CD4-positive, alpha-beta T cell (primary cell): ENCODE measurements at regions not wholly inside any gene's neighbourhood (a gene's known extent, or its start where the extent isn't known, plus 50 kb on each side); places are given as distances from the start of the nearest gene placed in this dataset.

Experiments
- ATAC-seq: fragments of 200-7000 bp; cut with Tn5 transposase; one replicate; pipeline ENCODE4 v1.10.0; 2022; ENCODE audit warnings: mild to moderate bottlenecking; ENCODE audit not compliant: poor library complexity
- CTCF ChIA-PET: fragments of 350-600 bp; sonication (Branson Sonifier 250); formaldehyde crosslinking; loops from one replicate; lab custom pipeline; 2021; ENCODE audit warnings: antibody characterized with exemption, inconsistent platforms; lab: Charles Lee
- POLR2A ChIA-PET: fragments of 350-600 bp; sonication (Branson Sonifier 250); formaldehyde crosslinking; loops from one replicate; lab custom pipeline; 2021; ENCODE audit warnings: antibody characterized with exemption, inconsistent platforms; lab: Charles Lee
- DNase-seq, 14 experiments: peaks; one replicate each; pipeline ENCODE4 v3.0.0-alpha.2; 2013 to 2020; ENCODE audit warnings: mixed read lengths in 2 of 14
- H3K27ac ChIP-seq, 2 donors: one replicate each; pipeline versions ENCODE4 v1.5.1 to v1.7.0; 2013; ENCODE audit warnings: low read length in 2 of 2, low read depth in 1 of 2, mild to moderate bottlenecking in 1 of 2
- H3K27me3 ChIP-seq, 2 experiments: 1 replicate in 1 of 2; 2 replicates in 1 of 2; pipeline versions ENCODE4 v1.6.1 to v1.7.0; 2013; ENCODE audit warnings: low read length in 2 of 2, control low read depth in 1 of 2, mild to moderate bottlenecking in 1 of 2, moderate library complexity in 1 of 2; ENCODE audit not compliant: insufficient read depth in 2 of 2, control insufficient read depth in 1 of 2
- H3K36me3 ChIP-seq: one replicate; pipeline ENCODE4 v1.6.1; 2013; ENCODE audit warnings: low read length, control low read depth; ENCODE audit not compliant: insufficient read depth
- H3K4me1 ChIP-seq: one replicate; pipeline ENCODE4 v1.6.1; 2013; ENCODE audit warnings: low read length, control low read depth; ENCODE audit not compliant: insufficient read depth
- H3K4me3 ChIP-seq: one replicate; pipeline ENCODE4 v1.5.1; 2013; ENCODE audit warnings: mild to moderate bottlenecking, low read length, moderate library complexity
- H3K9me3 ChIP-seq, 2 experiments: 1 replicate in 1 of 2; 2 replicates in 1 of 2; pipeline versions ENCODE4 v1.6.1 to v1.7.0; 2013; ENCODE audit warnings: low read length in 2 of 2, mild to moderate bottlenecking in 2 of 2, control low read depth in 1 of 2, moderate library complexity in 1 of 2; ENCODE audit not compliant: control insufficient read depth in 1 of 2, insufficient read depth in 1 of 2
- H3K27ac Mint-ChIP-seq: one replicate; pipeline ENCODE4 v1.8.0; 2020; ENCODE audit warnings: mixed read lengths
- H3K27me3 Mint-ChIP-seq: one replicate; pipeline ENCODE4 v1.8.0; 2021; ENCODE audit warnings: mixed read lengths
- H3K36me3 Mint-ChIP-seq: one replicate; pipeline ENCODE4 v1.8.0; 2021; ENCODE audit warnings: low read depth, mixed read lengths
- H3K4me1 Mint-ChIP-seq: one replicate; pipeline ENCODE4 v1.8.0; 2021; ENCODE audit warnings: low read depth, mixed read lengths
- H3K4me3 Mint-ChIP-seq: one replicate; pipeline ENCODE4 v1.8.0; 2020; ENCODE audit warnings: mild to moderate bottlenecking, mixed read lengths
- H3K9me3 Mint-ChIP-seq: one replicate; pipeline ENCODE4 v1.8.0; 2020; ENCODE audit warnings: mixed read lengths
- CTCF ChIP-seq: fragments of 200-600 bp; IDR thresholded peaks from one replicate; pipeline ENCODE4 v1.8.0; 2022; ENCODE audit warnings: antibody characterized with exemption, mild to moderate bottlenecking
- intact Hi-C, 2 experiments: fragments of 100-400 bp; cut with DNase I in 1 of 2; cut with micrococcal nuclease in 1 of 2; formaldehyde crosslinking; loops; one replicate each; pipeline versions ENCODE4 v1.15.1 to v1.9.0; 2023 to 2025; cut with DNase I, micrococcal nuclease

GRCh38 chr21:27571706-27572105, 604.8 kb upstream of the ADAMTS5 start:
- Mint-ChIP-seq H3K27ac (no peak overlapping the region), H3K4me1 (no peaks in the 10 kb centered on the region), H3K36me3 (no peaks in the 10 kb centered on the region), H3K9me3 (no peaks in the 10 kb centered on the region), H3K27me3 (no peaks in the 10 kb centered on the region), H3K4me3 (no peak overlapping the region)
- H3K4me3 ChIP-seq, result no peak overlapping the region
- H3K9me3 ChIP-seq, result no peaks in the 10 kb centered on the region
- H3K27me3 ChIP-seq, result no peaks in the 10 kb centered on the region
- DNase-seq (no peak), ATAC-seq (no peak)
- no peaks in the 10 kb centered on the region for H3K36me3 ChIP-seq
- H3K4me1 ChIP-seq, result no peaks in the 10 kb centered on the region
- no peak overlapping the region for H3K27ac ChIP-seq
- no peak for TF ChIP-seq CTCF
- POLR2A ChIA-PET, result no interaction called here
- CTCF ChIA-PET, result no interaction called here
- intact Hi-C loops, result no loop called here

- DNase-seq, result no peak
- H3K27ac Mint-ChIP-seq, result no peak overlapping the region
- CTCF ChIA-PET, result no interaction called here
- TF ChIP-seq CTCF, result no peak
- no peaks in the 10 kb centered on the region for H3K36me3 ChIP-seq
- H3K36me3 Mint-ChIP-seq, result no peaks in the 10 kb centered on the region
- H3K4me3 Mint-ChIP-seq, result no peak overlapping the region
- H3K4me1 ChIP-seq, result no peaks in the 10 kb centered on the region
- no peak for ATAC-seq
- H3K4me3 ChIP-seq, result no peak overlapping the region
- H3K9me3 Mint-ChIP-seq, result no peaks in the 10 kb centered on the region
- H3K27me3 Mint-ChIP-seq, result no peaks in the 10 kb centered on the region
- POLR2A ChIA-PET, result no interaction called here
- intact Hi-C loops, result no loop called here
- no peaks in the 10 kb centered on the region for H3K9me3 ChIP-seq
- H3K4me1 Mint-ChIP-seq, result no peaks in the 10 kb centered on the region
- no peak overlapping the region for H3K27ac ChIP-seq
- H3K27me3 ChIP-seq, result no peaks in the 10 kb centered on the region
Observed at GRCh38 chr21:27570306-27570868, 603.5 kb upstream of the ADAMTS5 start.

GRCh38 chr21:27569831-27570230, 602.9 kb upstream of the ADAMTS5 start:
- no peaks in the 10 kb centered on the region for H3K27me3 Mint-ChIP-seq
- Histone ChIP-seq H3K27ac (no peak overlapping the region), H3K9me3 (no peaks in the 10 kb centered on the region), H3K27me3 (no peaks in the 10 kb centered on the region), H3K4me3 (no peak overlapping the region), H3K4me1 (no peaks in the 10 kb centered on the region), H3K36me3 (no peaks in the 10 kb centered on the region)
- H3K4me3 Mint-ChIP-seq, result no peak overlapping the region
- intact Hi-C loops, result no loop called here
- CTCF ChIA-PET, result no interaction called here
- H3K27ac Mint-ChIP-seq, result no peak overlapping the region
- no peaks in the 10 kb centered on the region for H3K36me3 Mint-ChIP-seq
- H3K9me3 Mint-ChIP-seq, result no peaks in the 10 kb centered on the region
- ATAC-seq, result no peak
- no peak for DNase-seq
- no peak for TF ChIP-seq CTCF
- H3K4me1 Mint-ChIP-seq, result no peaks in the 10 kb centered on the region
- POLR2A ChIA-PET, result no interaction called here
